Tibial nerve (tissue), 3 donors: ENCODE measurements at regions not wholly inside any gene's neighbourhood (a gene's known extent, or its start where the extent isn't known, plus 50 kb on each side); places are given as distances from the start of the nearest gene placed in this dataset.

ENCODE experiments used
- CTCF ChIP-seq, 5 experiments: fragments of 200-600 bp in 3 of 5; fragments of 450-650 bp in 2 of 5; sonication (generic) in 3 of 5; IDR thresholded peaks; one replicate each; pipeline ENCODE4 v1.5.1; 2016 to 2019; ENCODE audit warnings: antibody characterized with exemption in 5 of 5, mild to moderate bottlenecking in 3 of 5, moderate library complexity in 2 of 5
- POLR2A ChIP-seq, 2 donors: fragments of 450-650 bp; IDR thresholded peaks; one replicate each; pipeline ENCODE4 v1.6.1; 2017; ENCODE audit warnings: antibody characterized with exemption in 2 of 2, mild to moderate bottlenecking in 2 of 2, moderate library complexity in 2 of 2

GRCh38 chr17:77523540-77523939 lies 382.8 kb downstream of the SEC14L1 start:
- TF ChIP-seq POLR2A (IDR thresholded peaks at IDR 0.05) (no peak), CTCF (IDR thresholded peaks at IDR 0.05) (no peak)
